Fibroblast of lung (primary cell): ENCODE measurements at regions not wholly inside any gene's neighbourhood (a gene's known extent, or its start where the extent isn't known, plus 50 kb on each side); places are given as distances from the start of the nearest gene placed in this dataset.

Experiments
- EZH2 ChIP-seq: IDR thresholded peaks from 2 replicates; pipeline ENCODE4 v1.5.1; 2012; ENCODE audit warnings: low read length, control low read depth, mild to moderate bottlenecking; ENCODE audit errors: missing control alignments
- TF ChIP-seq, protein P1 (sequence below), 2 donors: IDR thresholded peaks in 1 of 2; conservative IDR thresholded peaks in 1 of 2; 1 replicate in 1 of 2; 2 replicates in 1 of 2; pipeline ENCODE4 v1.5.1; 2011 to 2012; ENCODE audit warnings: low read length in 2 of 2, control low read depth in 1 of 2, inconsistent platforms in 1 of 2, low read depth in 1 of 2, mild to moderate bottlenecking in 1 of 2

DNA sequence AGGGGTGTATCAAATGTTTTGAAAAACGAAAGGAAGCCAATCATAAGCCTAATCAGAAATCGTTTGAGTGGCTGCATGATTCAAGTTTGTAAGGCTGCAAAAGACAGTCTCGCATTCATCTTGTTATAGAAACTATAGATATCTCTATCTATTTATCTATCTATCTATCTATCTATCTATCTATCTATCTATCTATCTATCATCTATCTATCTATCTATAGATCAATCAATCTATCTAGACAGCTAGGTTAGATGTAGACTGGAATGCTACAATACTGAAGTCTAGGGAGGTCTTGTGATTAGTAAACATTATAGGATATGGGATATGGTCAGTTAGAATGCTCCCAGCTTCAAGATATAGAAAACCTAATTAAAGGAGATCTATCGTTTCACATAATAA lies 52.2 kb upstream of the BTG1 start:
- TF ChIP-seq, protein P1, sequence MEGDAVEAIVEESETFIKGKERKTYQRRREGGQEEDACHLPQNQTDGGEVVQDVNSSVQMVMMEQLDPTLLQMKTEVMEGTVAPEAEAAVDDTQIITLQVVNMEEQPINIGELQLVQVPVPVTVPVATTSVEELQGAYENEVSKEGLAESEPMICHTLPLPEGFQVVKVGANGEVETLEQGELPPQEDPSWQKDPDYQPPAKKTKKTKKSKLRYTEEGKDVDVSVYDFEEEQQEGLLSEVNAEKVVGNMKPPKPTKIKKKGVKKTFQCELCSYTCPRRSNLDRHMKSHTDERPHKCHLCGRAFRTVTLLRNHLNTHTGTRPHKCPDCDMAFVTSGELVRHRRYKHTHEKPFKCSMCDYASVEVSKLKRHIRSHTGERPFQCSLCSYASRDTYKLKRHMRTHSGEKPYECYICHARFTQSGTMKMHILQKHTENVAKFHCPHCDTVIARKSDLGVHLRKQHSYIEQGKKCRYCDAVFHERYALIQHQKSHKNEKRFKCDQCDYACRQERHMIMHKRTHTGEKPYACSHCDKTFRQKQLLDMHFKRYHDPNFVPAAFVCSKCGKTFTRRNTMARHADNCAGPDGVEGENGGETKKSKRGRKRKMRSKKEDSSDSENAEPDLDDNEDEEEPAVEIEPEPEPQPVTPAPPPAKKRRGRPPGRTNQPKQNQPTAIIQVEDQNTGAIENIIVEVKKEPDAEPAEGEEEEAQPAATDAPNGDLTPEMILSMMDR (conservative IDR thresholded peaks at IDR 0.05 in 1 of 2, IDR thresholded peaks at IDR 0.05 in 1 of 2; ENCODE audit: low read depth in 1 of 2, low read length in 2 of 2), result no peak
- no peak for TF ChIP-seq EZH2
